Skeletal muscle cell (primary cell): ENCODE measurements at regions not wholly inside any gene's neighbourhood (a gene's known extent, or its start where the extent isn't known, plus 50 kb on each side); places are given as distances from the start of the nearest gene placed in this dataset.
"Not testable (repeated sequence)": the region's sequence is repeated elsewhere in the genome, so short reads cannot be mapped to it uniquely, and the experiment has no call there.

Source experiments
- DNase-seq: peaks from one replicate; pipeline ENCODE4 v3.0.0-alpha.2; 2010; ENCODE audit warnings: low read depth
- H3K4me3 ChIP-seq: 2 replicates; pipeline ENCODE4 v1.5.1; 2011; ENCODE audit warnings: low read depth, mild to moderate bottlenecking, control low read depth, low read length, moderate library complexity

DNA sequence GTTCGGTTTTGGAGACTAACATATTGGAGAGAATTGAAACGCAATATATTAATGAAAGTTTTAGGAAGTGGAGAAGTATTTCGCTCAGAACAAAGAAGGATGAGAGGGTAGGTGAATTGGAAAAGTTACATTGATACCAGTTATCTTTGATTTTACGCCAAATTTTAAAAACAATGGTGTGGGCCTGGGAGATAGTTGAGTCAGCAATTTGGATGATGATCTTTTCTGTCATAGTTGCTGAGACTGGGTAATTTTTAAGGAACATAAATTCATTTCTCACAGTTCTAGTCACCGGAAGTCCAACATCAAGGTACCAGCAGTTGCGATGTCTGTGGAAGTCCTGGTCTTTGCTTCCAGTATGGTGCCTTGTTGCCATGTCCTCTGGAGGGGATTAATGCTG is 644.8 kb upstream of the LCORL start:
- H3K4me3 ChIP-seq = no peak overlapping the region
- no peak for DNase-seq

DNA sequence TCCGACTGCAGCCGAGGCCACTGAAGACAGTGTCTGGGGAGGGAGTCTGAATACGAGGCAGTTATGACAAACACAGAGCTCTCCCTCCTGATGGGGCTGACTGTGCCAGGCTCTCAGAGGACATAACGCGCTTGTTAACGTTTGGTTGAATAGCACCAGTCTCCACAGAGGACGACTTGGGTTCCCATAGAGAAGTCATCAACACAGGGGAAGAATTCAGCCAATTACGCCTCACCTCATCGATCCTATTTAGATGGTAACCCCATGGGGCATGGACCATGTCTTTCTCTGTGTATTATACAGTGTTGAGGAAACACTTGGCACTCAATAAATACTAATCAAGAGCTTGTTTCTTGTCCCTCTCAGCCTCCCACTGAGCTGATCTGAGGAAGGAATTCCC is 642.6 kb upstream of the LCORL start:
- H3K4me3 ChIP-seq = no peak overlapping the region
- no peak for DNase-seq

DNA sequence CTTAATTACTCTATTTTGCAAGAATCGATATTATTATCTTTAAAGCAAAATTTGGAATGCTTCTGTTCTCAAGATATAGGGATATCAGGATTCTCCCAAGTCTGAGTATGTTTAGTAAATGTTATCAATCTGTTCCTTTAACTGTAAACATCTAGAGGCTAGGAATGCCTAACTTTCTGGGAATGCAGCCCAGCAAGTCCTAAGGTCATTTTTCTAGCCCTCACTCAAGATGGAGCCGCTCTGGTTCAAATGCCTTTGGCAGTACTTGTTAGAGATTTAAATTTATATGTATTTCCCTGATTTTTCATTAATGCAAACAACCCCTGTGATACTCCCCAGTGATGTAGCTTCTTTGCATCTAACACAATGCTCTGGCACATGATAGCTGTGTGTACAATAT is 623.8 kb upstream of the LCORL start:
- DNase-seq = no peak
- no peak overlapping the region for H3K4me3 ChIP-seq

DNA sequence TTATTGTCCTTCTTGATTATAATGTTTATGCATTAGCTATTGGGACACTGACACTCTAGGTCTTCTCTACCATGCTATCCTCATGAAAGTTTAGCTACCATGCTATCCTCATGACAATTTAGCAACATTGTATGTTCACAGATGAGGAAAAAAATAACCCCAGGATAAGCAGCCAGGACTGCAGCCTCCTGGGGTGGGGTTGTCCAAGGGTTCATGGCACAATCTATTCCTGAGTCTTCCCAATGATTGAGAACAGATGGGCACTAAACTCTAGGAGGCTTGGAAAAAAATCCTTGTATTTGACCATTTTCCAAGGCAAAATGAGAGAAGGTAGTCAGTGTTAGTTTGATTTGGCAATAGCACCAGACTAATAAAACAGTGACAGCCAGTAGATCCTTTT is 619.8 kb upstream of the LCORL start:
- DNase-seq = no peak
- H3K4me3 ChIP-seq = no peak overlapping the region

DNA sequence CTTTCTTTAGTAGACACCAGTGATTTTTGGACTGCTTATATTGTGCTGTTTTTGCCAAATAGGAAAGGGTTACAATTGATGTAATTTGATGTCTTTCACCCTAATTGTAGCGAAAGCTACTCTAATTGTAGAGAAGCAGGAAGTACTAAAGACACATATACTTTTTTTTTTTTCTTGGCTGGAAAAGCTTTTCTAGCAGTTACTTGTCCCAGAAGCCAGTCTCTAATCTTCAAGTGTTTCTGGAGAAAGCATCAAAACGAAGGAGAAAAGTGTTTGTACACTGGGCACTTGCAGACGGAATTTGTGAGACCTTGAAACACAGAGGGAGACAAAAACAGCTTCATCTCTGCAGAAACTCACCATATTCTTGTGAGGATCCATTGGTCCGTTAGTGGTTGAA is 616.5 kb upstream of the LCORL start:
- H3K4me3 ChIP-seq = no peak overlapping the region
- no peak for DNase-seq

DNA sequence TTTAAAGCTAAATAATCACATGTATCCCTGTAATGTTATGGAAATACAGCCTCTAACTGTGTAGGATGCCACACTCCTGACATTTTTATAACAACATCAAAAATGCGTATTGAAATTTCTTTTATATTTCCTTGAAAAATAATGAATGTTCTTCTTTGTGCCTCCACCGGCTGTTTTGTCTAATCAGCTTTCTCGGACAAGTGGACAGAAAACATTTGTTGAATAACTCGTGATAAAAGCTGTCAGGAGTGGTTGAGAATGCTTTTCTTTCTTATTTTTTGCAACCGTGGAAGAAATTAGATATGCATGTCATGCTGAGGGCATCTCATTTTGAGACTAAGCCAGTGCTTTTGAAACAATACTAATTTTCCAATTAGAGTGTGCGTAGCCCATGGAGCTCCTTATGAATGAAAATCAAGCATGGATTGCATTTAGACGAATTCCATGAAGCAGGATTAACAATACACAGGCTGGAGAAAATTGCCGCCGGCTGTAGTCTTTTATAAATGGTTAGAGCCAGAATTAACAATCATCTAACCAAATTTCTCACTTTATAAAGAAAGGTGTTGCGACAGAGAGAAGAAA is 614.5 kb upstream of the LCORL start:
- DNase-seq = no peak
- H3K4me3 ChIP-seq = no peak overlapping the region

- no peak for DNase-seq
- H3K4me3 ChIP-seq = no peak overlapping the region
Observed at GRCh38 chr4:18635531-18635930, 614.0 kb upstream of the LCORL start.

GRCh38 chr4:18631586-18631985 is 610.0 kb upstream of the LCORL start:
- no peak for DNase-seq
- no peak overlapping the region for H3K4me3 ChIP-seq

GRCh38 chr4:18630218-18631110 is 608.9 kb upstream of the LCORL start:
- no peak for DNase-seq
- no peak overlapping the region for H3K4me3 ChIP-seq

- no peak for DNase-seq
- H3K4me3 ChIP-seq = no peak overlapping the region
Observed at GRCh38 chr4:18627447-18628005, 606.0 kb upstream of the LCORL start.

DNA sequence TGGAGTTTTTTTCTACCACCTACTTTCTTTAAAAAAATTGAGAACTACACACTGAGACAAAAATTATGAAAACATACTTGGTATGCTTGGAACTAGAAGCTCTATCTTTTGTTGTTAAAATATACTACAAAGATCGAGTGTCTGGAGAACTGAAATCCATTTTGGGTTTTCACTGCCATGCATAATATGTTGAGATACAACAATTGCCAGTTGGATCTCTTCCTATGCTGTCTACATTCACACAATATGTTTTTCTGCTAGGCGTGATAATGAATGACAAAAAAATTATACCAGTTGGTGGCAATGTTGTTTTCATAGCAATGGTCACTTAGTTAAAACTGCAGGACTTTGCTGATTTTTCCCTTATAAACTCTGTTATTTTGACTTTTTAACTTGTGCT is 605.4 kb upstream of the LCORL start:
- DNase-seq = no peak
- H3K4me3 ChIP-seq = no peak overlapping the region

DNA sequence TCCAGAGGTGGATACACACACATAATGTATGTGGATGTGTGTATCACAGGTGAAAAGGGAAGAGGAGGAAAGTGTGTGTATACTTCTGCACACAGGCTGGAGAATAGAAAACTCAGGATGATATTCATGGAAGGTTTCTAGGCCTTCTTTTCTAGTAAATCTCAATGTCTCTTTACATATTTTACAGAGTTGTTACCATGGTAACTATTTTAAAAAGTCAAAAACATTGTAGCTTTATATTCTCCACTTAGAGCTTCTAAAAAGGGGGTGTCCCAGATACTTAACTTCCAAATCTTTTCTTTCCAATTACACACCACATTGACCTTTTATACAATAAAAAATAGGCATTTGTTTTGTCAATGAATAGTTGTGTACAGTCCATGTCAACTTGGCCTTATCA is 604.8 kb upstream of the LCORL start:
- no peak overlapping the region for H3K4me3 ChIP-seq
- no peak for DNase-seq

- H3K4me3 ChIP-seq = no peak overlapping the region
- no peak for DNase-seq
Observed at GRCh38 chr4:18621186-18621585, 599.6 kb upstream of the LCORL start.

GRCh38 chr4:18616720-18617119 is 595.2 kb upstream of the LCORL start:
- no peak overlapping the region for H3K4me3 ChIP-seq
- DNase-seq = no peak

DNA sequence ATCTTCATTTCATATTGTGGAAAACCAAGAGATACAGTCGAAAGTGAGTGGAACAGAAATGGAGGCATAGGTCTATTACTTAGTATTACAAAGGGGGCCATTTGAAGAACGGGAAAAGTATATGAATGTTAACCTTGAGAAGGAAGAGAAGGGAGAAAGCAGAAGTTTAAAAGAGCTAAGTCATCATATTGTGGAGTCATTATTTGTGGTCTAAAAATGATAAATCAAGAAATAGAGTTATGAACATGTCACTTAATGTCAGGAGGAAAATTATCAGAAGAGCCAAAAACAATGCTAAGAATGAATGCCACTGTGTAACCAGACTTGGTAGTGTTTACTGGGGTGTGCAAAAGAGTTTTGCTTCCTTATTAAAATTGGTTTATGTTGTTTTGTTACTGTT is 589.5 kb upstream of the LCORL start:
- no peak for DNase-seq
- no peak overlapping the region for H3K4me3 ChIP-seq

- no peak for DNase-seq
- H3K4me3 ChIP-seq = no peak overlapping the region
Observed at GRCh38 chr4:18608908-18609533, 587.5 kb upstream of the LCORL start.

- not testable (repeated sequence) for DNase-seq, H3K4me3 ChIP-seq
Observed at GRCh38 chr4:18602610-18603009, 581.1 kb upstream of the LCORL start.

DNA sequence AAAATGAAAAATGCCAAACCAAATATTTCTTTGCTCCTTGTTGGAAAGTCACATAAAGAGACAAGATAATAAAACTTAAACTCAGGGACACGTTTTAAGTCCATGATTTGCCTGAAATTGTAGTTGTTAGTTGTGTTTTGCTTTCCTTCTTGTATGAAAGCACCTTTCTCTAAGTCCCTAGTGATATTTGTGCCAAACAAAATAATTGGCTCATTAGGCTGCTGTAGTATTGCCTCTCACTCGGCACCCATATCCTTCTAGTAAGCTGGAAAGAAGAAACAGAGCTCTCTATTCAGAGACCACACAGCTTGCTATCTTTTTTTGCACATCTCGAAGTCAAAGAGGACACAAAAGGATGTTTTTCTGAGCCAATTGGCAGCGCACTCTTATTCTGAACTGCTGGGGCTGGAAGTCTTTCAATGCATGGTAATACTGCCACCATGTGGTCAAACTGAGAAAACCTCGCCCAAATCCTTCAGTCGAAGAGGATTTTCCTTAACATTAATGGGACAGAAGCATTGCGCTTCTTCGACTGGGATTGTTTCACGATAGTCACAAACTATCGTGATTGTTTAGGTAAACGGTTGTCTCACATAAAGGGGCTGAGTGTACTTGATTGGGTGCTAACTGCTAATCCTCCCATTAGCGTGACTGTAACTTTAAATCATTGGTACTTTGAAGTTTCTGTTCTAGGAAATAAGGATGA is 571.9 kb upstream of the LCORL start:
- DNase-seq = peak; percentile 28
- H3K4me3 ChIP-seq = peak overlapping the region; percentile 20

DNA sequence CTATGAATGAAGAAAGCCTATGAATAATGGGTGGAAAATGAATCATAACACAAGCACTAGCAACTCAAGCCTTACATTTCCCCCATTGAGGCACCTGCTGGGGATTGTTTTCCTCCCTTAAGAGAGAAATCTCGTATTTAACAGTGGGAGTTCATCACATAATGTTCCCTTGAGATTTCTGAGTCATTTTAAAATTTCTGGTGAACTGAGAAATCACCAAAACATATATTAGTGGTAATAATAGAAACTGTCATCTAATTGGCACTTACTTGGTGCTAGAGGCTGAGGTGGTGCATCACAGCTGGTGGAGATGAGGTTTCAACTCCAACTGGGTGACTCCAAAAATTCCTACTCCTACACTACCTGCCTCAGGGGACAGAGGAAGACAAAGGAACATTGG is 561.3 kb upstream of the LCORL start:
- DNase-seq = no peak

DNA sequence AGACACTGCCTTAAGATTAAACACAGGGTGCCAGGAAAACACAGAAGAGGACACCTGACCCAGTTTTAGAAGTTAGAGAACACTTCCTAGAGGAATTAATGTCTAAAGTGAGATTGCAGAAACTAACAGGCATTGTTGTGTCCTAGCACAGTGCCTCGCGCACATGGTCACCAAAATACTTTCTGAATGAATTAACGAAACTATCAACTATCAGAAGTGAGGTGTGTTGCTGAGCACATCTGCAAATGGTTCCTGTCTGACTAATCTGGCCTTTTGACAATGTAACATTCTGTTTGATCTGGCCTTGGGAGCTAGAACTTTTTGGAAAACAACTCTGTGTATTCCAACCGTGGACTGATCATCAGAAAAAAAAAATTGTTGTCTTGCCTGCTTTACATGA is 556.8 kb upstream of the LCORL start:
- no peak overlapping the region for H3K4me3 ChIP-seq
- DNase-seq = no peak

More for the DNA sequence above, 561.3 kb upstream of the LCORL start:
- H3K4me3 ChIP-seq = no peak overlapping the region
